GM19238 (cell line): ENCODE measurements at regions not wholly inside any gene's neighbourhood (a gene's known extent, or its start where the extent isn't known, plus 50 kb on each side); places are given as distances from the start of the nearest gene placed in this dataset.

Experiments used
- DNase-seq: peaks from one replicate; pipeline ENCODE4 v3.0.0; 2011; ENCODE audit warnings: low spot score; ENCODE audit not compliant: insufficient read length

DNA sequence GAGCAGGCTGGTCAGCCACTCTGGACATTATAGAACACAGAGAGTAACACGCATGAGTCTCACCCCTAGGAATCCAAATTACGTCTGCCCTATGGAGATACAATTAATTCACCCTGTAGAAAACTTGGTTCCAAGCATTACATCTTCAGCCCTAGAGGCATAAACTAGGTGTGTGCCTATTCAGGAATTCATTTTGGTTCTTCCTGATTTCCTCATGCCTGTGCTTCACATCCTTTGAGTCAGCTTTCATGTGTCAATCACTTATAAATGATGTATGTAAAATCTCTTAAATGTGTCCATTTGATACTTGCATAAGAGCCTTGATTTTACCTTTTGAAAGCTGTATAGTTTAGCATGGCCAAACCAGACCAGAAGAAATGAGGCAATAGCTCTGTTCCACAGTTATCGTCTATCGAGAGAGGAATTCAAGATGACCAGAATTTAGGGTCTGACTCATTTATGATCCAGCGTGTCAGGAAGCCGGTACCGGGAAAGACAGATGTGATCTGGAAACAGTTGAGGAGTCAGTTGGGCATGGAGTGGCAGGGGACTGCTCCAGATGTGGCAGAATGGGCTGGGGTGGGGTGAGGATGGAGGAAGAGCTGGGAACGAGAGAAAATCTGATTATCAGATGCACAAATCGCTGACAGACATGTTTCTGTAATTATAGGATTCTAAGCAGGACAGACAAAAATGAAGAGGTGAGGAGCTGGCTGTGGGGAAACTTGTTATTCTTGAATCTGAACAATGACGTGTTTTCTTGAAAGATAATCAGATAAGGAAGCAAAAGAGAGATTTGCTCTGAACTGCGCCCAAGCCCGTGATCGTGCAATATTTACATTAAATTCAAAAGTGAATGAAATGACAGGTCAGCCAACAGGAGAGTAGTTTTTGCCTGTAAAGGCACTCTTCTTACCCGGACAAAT lies 76.7 kb downstream of the C16orf95 start:
- no peak for DNase-seq

DNA sequence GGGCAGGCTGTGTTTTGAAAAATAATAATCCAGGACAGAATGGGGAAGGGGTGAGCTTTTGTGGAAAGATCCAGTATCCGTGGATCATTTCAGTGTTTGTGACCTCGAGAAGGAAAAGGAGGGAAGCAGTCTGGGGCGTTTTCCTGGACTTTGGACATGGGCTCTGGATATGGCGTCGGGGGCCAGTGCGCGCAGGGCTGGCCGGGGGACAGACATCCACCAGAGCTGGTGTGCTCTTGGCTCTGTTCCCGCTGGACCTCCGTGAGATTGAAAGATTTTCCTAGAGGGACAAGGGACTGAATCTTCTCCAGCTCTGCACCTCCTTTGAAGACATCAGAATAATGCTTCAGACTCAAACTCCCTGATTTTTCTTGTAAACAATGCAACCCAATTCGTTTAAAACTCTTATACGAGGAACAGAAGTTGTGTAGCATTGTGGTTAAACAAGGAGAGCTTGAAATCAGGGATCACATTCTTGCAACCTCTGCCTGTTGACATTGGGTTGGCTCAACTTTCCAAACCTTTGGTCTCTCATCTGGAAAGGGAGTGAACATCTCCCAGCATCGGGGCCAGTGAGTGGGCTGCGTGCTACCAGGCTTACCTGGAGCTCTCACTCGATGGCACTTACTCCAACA lies 75.9 kb downstream of the C16orf95 start:
- no peak for DNase-seq

DNA sequence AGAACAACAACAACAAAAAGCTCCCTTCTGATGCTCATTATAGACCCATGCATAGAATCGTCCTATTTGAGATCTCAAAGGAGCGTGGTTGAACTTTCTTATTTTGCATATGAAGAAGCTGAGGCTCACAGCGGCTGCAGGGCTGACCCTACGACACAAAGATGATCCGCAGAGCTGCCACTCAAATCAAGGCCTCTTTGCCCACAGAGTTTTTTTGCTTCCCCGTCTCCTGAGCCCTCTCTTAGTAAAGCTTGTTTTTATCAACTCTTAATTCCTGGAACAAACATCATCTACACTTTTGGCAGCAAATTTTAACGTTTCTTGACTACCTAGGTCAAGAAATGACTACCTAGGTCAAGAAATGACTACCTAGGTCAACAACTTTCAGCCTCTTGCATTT lies 73.7 kb downstream of the C16orf95 start:
- no peak for DNase-seq

DNA sequence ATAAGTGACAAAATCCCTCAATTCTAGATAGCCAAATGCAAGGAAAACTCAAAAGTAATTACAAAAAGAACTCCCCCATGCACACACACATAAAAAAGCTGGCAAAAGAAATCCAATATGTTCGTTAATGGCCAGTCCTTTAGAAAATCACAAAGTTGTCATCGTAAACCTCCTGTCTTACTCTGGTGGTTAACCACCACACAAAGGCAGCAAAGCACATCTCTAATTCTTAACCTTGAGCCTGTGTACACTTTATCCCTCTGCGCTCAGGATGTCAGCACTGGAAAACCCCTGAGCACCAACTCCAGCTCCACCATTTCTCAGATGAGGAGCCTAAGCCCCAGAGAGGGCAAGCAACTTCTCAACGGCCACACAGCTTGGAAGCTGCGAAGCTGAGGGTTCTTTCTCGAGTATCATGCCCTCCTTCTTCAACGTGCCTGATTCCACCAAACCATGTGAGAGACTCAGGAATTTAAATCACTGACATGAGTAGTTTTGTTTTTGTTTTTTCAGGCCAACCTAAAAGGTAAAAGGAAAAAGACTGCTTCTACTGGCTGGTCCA lies 72.5 kb downstream of the C16orf95 start:
- DNase-seq = no peak

DNA sequence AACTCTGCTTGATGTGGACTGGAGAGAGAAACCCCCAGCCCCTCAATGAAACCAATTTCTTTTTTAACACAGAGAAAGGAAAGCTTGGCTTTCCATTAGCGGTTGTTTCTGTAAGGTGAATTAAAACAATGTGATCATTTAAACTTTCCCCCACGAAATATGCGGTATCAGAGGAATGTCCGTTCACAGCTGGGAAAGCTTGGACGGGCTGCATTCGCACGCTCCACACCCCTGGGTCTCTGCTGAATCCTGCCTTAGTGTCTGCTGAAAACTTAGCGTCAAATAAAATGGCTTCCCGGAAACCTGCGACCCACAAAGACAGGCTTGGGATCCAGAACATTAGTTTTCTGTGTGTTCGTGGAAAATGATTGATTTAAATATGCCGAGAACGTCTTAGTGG lies 71.7 kb downstream of the C16orf95 start:
- no peak for DNase-seq

DNA sequence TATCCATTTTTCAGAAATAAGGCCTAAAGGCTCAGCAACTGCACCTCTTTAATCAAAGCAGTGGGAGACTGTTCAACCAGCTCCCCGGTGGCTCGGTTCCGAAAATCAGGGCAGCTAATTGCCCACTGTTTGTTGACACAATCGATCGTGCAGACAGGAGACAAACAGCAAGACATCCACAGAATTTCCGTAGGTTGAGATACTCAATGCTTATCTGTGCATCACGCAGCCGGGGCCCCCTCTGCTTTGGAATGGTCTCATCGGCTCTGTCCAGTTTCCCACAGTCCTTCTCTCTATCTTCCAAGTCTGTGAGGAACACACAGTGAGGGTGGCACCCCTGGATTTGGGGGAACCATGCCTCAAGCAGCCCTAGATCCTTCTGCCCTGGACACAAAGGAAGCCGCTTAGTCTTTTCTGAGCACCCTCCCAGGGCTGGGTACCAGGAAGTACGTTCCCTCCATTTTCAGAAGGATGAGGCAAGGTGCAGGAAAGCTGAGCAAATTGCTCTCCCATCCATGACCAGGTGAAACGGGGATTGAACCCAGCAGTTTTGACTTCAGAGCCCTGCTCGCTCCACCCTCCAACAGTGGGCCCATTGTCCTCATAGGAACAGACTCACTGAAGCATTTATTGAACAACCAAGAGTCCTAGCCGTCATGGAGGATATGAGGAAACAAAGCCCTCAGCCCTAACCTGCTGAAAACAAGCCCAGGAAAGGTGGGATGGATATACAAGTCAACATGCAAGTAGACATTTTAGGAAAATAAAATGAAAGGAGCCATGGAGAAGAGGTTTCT lies 70.7 kb downstream of the C16orf95 start:
- no peak for DNase-seq

DNA sequence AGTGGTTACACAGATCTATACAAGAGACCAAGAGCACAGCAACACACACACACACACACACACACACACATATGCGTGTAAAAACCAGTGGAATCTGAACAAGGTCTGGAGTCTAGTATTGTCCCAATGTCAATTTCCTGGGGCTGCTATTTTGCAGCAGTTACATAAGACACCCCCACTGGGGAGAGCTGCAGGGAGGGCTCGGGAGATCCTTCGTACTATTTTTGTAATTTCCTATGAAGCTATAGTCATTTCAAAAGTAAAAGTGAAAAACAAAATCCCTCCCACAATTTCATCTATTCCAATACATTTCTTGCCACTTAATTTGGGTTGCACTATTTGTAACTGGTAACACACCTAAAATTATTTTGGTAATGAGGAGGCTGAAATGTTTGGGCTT lies 68.5 kb downstream of the C16orf95 start:
- no peak for DNase-seq

DNA sequence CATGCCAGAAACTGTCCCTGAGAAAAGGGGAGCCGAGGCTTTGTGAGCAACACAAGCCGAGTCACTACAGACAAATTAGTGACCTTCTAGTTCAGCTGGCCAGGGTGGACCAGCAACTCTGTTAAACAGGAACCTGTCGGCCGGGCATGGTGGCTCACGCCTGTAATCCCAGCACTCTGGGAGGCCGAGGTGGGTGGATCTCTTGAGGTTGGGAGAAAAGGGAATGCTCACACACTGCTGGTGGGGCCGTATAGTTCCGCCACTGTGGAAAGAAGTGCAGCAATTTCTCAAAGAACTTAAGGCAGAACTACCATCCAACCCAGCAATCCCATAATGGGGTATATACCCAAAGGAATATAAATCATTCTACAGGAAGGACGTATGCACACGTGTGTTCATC lies 67.8 kb downstream of the C16orf95 start:
- no peak for DNase-seq

DNA sequence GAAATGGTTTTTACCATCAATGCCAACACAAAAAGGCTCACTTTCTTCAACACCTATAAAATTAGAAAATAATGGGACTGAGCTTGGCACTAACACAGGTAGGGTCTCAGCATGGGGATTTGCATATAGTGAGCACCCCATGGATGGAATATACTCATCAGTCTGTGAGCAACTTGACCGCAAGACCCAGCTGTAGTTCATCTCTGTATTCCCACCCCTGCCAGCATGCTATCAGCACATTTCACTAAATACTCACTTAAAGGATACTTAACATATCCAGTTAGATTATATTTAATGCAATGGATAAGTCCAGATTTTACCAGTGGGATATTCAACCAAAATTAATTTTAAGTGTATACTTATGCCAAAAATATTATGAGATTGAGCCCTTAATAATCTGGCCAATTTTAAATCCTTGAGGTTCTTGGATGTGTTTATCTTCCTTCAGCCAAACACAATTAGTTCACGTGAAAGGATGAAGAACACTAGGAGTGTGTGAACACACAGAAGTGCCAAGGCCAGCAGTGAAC lies 66.7 kb downstream of the C16orf95 start:
- DNase-seq = no peak

DNA sequence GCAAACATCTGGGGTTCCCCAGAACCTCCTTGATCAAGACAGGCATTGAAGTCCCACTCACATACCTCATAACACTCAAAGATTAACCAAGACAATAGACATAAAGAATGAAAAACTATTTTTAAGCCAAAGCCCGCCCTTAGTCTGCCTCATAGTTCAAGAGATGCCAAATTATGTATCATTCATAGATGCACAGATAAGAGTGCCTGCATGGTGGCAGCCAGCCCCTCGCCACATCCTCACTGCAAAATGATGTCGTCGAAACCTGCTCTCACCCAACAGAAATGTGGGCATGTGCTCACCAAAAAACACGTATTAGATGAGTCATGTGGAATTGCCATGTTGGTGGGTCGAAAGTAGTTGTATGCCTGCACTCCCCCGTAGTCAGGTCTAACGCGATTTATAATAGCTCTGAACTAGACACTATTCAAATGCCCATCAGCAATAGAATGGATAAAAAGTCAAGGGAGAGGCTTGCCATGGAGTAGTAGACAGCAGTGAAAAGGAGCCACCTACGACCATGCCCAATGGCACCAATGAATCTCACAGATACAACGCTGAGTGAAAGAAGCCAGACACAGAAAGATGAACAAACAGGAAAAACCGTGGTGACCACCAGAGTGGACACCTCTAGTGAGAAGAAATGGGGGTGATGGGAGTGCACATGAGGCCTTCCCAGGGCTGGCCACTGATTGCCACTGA lies 64.8 kb downstream of the C16orf95 start:
- DNase-seq = no peak
